GM12874 (cell line): ENCODE measurements at regions not wholly inside any gene's neighbourhood (a gene's known extent, or its start where the extent isn't known, plus 50 kb on each side); places are given as distances from the start of the nearest gene placed in this dataset.

Experiments used
- TF ChIP-seq, protein P1 (sequence below): IDR thresholded peaks from 2 replicates; pipeline ENCODE4 v1.5.1; 2011; ENCODE audit warnings: low read depth, mild to moderate bottlenecking, control low read depth, low read length, moderate library complexity; ENCODE audit not compliant: insufficient read depth

DNA sequence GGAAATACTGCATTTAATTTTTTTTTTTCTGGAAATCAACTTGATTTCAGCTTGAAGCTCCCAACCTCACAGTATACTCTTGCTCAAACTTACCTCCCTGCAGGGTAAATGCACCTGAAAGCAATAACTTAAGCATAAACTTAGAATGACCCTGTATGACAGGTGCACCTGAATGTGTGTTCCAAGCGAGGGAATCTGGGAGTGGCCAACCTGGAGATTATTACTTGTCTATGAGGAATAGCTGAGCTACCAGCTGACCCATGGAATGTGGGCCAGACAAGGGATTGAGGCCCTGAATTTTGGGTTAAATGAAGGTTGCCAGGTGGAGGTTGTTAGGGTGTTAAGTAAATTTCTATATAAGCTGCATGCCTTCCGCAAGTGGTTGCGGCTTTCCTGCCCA is 140.6 kb downstream of the OSTF1 start:
- TF ChIP-seq, protein P1, sequence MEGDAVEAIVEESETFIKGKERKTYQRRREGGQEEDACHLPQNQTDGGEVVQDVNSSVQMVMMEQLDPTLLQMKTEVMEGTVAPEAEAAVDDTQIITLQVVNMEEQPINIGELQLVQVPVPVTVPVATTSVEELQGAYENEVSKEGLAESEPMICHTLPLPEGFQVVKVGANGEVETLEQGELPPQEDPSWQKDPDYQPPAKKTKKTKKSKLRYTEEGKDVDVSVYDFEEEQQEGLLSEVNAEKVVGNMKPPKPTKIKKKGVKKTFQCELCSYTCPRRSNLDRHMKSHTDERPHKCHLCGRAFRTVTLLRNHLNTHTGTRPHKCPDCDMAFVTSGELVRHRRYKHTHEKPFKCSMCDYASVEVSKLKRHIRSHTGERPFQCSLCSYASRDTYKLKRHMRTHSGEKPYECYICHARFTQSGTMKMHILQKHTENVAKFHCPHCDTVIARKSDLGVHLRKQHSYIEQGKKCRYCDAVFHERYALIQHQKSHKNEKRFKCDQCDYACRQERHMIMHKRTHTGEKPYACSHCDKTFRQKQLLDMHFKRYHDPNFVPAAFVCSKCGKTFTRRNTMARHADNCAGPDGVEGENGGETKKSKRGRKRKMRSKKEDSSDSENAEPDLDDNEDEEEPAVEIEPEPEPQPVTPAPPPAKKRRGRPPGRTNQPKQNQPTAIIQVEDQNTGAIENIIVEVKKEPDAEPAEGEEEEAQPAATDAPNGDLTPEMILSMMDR, result no peak

DNA sequence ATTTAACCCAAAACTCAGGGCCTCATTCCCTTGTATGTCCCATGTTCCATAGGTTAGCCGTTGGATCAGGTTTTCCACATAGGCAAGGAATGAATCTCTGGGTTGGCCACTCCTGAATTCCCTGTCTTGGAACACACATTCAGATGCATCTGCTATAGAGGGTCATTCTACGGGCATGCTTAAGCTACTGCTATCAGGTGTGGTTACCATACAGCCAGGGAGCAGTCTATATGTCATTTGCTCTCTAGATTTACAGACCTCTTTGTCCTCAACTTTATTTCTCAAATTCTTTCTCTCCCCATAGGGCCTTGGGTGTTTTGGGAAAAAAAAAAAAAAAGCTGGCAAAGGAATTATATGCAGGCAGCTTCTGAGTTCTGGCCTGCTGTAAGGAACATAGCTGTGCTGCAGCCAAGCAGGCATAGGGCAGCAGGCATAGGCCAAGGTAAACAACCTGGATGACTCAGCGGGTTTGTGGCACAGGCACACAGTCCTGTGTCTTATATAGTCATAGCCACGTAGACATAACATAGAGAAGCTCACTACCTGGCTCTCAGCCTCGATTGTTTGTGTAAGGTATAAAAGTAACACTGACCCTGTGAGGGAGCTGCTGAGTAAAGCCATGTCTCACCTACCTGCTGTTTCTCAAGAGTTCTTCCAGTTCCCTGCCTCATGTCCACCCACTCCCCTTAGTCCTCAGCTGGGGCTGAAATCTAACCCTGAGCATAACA is 141.5 kb downstream of the OSTF1 start:
- TF ChIP-seq, protein P1, result no peak

DNA sequence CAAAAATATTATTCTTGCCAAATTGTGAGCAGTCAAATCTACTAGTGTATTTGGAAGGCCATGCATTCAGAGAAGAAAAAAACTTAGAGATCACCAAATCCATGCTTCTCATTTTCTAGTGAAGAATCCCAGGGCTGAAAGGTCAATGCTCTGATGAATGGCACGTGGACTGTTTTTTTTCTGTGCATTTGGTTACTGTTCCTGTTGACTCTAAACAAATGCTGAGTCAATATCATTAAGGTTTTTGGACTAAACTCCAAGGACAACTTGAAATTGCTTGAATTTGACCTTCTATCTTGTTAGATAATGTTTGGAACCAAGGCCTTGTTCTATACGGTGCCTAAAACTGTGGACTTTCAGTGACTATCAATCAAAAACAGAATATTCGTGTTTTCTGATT is 142.2 kb downstream of the OSTF1 start:
- TF ChIP-seq, protein P1, result no peak

DNA sequence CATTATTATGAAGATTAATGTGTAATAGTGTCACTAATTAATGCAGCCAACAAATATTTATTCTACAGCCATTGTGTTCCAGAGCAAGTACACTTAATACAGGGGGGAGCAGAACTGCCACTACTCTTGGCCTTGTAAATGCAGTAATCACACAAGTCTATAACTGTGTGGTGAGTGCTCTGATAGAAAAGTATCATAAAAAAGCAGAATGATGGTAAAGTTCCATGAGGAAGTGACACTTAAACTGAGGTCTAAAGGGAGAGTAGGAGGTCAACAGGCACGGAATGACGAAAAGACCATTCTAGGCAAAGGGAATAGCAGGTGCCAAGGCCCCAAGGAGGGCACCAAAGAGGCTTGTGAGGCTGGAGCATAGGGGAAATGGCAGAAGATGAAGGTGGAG is 142.9 kb downstream of the OSTF1 start:
- TF ChIP-seq, protein P1, result no peak

GRCh38 chr9:75233011-75233410 is 144.7 kb downstream of the OSTF1 start:
- TF ChIP-seq, protein P1, result no peak

DNA sequence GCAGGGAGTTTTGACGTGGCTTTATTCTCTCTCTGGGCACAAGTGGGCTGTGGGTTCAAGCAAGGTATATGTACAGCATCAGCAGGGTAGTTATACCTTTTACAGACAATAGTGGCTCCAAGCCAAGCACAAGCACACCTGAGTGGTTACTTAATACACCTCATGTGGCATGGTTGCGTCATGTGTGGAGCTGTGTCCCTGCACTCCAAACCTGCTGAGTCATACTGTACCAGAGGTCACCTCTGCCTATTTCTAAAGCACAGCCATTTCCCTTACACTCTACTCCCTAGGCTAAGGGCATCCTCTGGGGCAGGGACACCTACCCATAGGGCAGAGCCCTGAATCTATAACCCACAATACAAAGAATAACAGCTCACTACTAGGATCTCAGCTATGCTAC is 147.3 kb downstream of the OSTF1 start:
- TF ChIP-seq, protein P1, result no peak

DNA sequence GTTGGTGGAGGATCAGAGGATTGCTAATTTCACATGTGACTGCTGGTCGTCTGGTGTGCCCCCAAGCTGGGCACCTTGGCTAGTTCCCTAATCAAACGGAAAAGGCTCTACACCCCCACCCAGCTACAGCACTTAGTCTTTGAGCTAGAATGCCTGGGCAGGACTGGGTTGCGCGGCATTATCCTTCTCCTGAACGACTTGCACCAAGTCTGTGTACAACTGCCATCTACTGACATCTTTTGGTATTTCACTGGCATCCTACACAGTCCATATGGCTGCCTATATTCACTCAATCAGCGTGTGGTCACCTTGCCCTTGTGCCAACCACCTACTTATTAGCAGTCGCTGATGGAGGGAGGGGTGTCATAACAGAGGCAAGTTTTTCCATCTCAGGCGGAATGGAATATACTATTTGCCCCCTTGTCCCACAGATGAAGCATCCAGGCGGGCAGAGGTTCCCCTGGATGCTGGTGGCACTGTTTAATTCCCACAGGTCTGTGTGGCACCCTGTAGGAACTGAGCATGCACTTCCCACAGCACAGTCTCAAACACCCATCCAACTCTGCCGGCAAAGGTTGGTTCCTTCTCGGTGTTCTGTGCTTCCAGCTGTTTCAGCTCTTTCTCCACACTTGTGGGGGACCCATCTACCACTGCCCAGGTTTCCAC is 150.1 kb downstream of the OSTF1 start:
- TF ChIP-seq, protein P1, result peak; percentile 62
